HepG2 (cell line): ENCODE measurements at regions not wholly inside any gene's neighbourhood (a gene's known extent, or its start where the extent isn't known, plus 50 kb on each side); places are given as distances from the start of the nearest gene placed in this dataset.

Experiments
- ARID5B ChIP-seq: IDR thresholded peaks from 2 replicates; pipeline ENCODE4 v1.4.0; 2020; ENCODE audit warnings: mild to moderate bottlenecking, missing genetic modification reagents
- CBX2 ChIP-seq, 2 experiments: fragments of 200-600 bp in 1 of 2; sonication (generic); formaldehyde crosslinking in 1 of 2; IDR thresholded peaks; 2 replicates each; pipeline versions ENCODE4 v1.7.0 to v1.8.1; 2018 to 2022; ENCODE audit warnings: low read depth in 2 of 2, low read length in 1 of 2, mild to moderate bottlenecking in 1 of 2, missing genetic modification reagents in 1 of 2
- DDIT3 ChIP-seq: sonication (generic); formaldehyde crosslinking; IDR thresholded peaks from 2 replicates; pipeline ENCODE4 v1.4.0; 2020; ENCODE audit warnings: mild to moderate bottlenecking, missing genetic modification reagents
- EP300 ChIP-seq, 3 experiments: sonication (generic) in 1 of 3; formaldehyde crosslinking in 1 of 3; IDR thresholded peaks; 2 replicates each; pipeline versions ENCODE4 v1.5.1 to v1.6.1; 2011 to 2020; ENCODE audit warnings: low read depth in 2 of 3, low read length in 2 of 3, borderline replicate concordance in 1 of 3, improper control_type of control experiment in 1 of 3, mild to moderate bottlenecking in 1 of 3, missing genetic modification reagents in 1 of 3, moderate library complexity in 1 of 3
- HMGXB3 ChIP-seq: sonication (generic); formaldehyde crosslinking; IDR thresholded peaks from 2 replicates; pipeline ENCODE4 v1.4.0; 2020; ENCODE audit warnings: missing genetic modification reagents, borderline replicate concordance
- HOXA3 ChIP-seq: sonication (generic); formaldehyde crosslinking; IDR thresholded peaks from 2 replicates; pipeline ENCODE4 v1.5.0; 2020; ENCODE audit warnings: missing genetic modification reagents
- KLF12 ChIP-seq: sonication (generic); formaldehyde crosslinking; IDR thresholded peaks from 2 replicates; pipeline ENCODE4 v1.4.0; 2020; ENCODE audit warnings: missing genetic modification reagents, borderline replicate concordance
- KLF15 ChIP-seq: sonication (generic); formaldehyde crosslinking; IDR thresholded peaks from 2 replicates; pipeline ENCODE4 v1.8.1; 2023; ENCODE audit warnings: borderline replicate concordance, mild to moderate bottlenecking, inconsistent platforms, missing genetic modification reagents, mixed read lengths
- KLF16 ChIP-seq, 2 experiments: sonication (generic) in 1 of 2; formaldehyde crosslinking in 1 of 2; IDR thresholded peaks; 2 replicates each; pipeline versions ENCODE4 v1.6.1 to v1.8.0; 2016 to 2023; ENCODE audit warnings: missing genetic modification reagents in 2 of 2, missing compliant biosample characterization in 1 of 2
- MEIS1 ChIP-seq: sonication (generic); formaldehyde crosslinking; IDR thresholded peaks from 2 replicates; pipeline ENCODE4 v1.9.0; 2021; ENCODE audit warnings: mild to moderate bottlenecking, missing genetic modification reagents, moderate library complexity, borderline replicate concordance
- MZF1 ChIP-seq: sonication (generic); formaldehyde crosslinking; IDR thresholded peaks from 2 replicates; pipeline ENCODE4 v1.8.1; 2023; ENCODE audit warnings: mild to moderate bottlenecking, missing genetic modification reagents, borderline replicate concordance
- NCOA1 ChIP-seq: sonication (generic); formaldehyde crosslinking; IDR thresholded peaks from 2 replicates; pipeline ENCODE4 v1.9.0; 2021; ENCODE audit warnings: missing genetic modification reagents
- POLR2AphosphoS2 ChIP-seq: IDR thresholded peaks from 2 replicates; pipeline ENCODE4 v1.6.1; 2011; ENCODE audit warnings: low read depth, low read length, improper control_type of control experiment
- SMAD3 ChIP-seq: sonication (generic); formaldehyde crosslinking; IDR thresholded peaks from 2 replicates; pipeline ENCODE4 v1.4.0; 2020; ENCODE audit warnings: missing genetic modification reagents
- SOX6 ChIP-seq, 2 experiments: fragments of 450-650 bp in 1 of 2; sonication (generic) in 1 of 2; formaldehyde crosslinking in 1 of 2; IDR thresholded peaks; 2 replicates each; pipeline versions ENCODE4 v1.4.0 to v1.6.1; 2017 to 2020; ENCODE audit warnings: antibody characterized with exemption in 1 of 2, mild to moderate bottlenecking in 1 of 2, missing genetic modification reagents in 1 of 2
- STAG1 ChIP-seq: sonication (generic); formaldehyde crosslinking; IDR thresholded peaks from 2 replicates; pipeline ENCODE4 v1.4.0; 2020; ENCODE audit warnings: missing genetic modification reagents
- ZC3H13 ChIP-seq: sonication (generic); formaldehyde crosslinking; IDR thresholded peaks from 2 replicates; pipeline ENCODE4 v1.8.1; 2023; ENCODE audit warnings: mild to moderate bottlenecking, missing genetic modification reagents, moderate library complexity
- ZNF747 ChIP-seq: sonication (generic); formaldehyde crosslinking; IDR thresholded peaks from 2 replicates; pipeline ENCODE4 v1.8.1; 2023; ENCODE audit warnings: missing genetic modification reagents, mild to moderate bottlenecking, borderline replicate concordance
- ZNF768 ChIP-seq: sonication (generic); formaldehyde crosslinking; IDR thresholded peaks from 2 replicates; pipeline ENCODE4 v1.4.0; 2020; ENCODE audit warnings: missing genetic modification reagents

- TF ChIP-seq CBX2 (IDR thresholded peaks at IDR 0.05; ENCODE audit: low read depth, low read length) = no peak
- peak; percentile 85; the same call in 1 of the 2 replicates for TF ChIP-seq CBX2 (CRISPR knock-in tag; IDR thresholded peaks at IDR 0.05; ENCODE audit: low read depth)
- TF ChIP-seq ZNF747 (CRISPR knock-in tag) = peak; percentile 49; the same call in 1 of the 2 replicates
- TF ChIP-seq POLR2AphosphoS2 = no peak
- peak; percentile 81; the same call in 1 of the 2 replicates for TF ChIP-seq MEIS1 (CRISPR knock-in tag)
- peak; percentile 89 for TF ChIP-seq ZNF768 (CRISPR knock-in tag)
- no peak for TF ChIP-seq DDIT3 (CRISPR knock-in tag)
- TF ChIP-seq EP300 (IDR thresholded peaks at IDR 0.05; ENCODE audit: low read depth in 2 of 2, low read length in 2 of 2) = no peak; a peak in 1 of 4 replicates
- TF ChIP-seq EP300 (CRISPR knock-in tag; IDR thresholded peaks at IDR 0.05; ENCODE audit: borderline replicate concordance) = peak; percentile 44; the same call in 1 of the 2 replicates
- TF ChIP-seq KLF12 (CRISPR knock-in tag) = no peak
- peak; percentile 35; the same call in 1 of the 2 replicates for TF ChIP-seq HMGXB3 (CRISPR knock-in tag)
- no peak for TF ChIP-seq SOX6 (IDR thresholded peaks at IDR 0.05)
- peak; percentile 85 for TF ChIP-seq SOX6 (CRISPR knock-in tag; IDR thresholded peaks at IDR 0.05)
- TF ChIP-seq ZC3H13 = no peak; the same call in 1 of the 2 replicates
- peak; percentile 20; the same call in 1 of the 2 replicates for TF ChIP-seq KLF15 (CRISPR knock-in tag)
- TF ChIP-seq SMAD3 (CRISPR knock-in tag) = no peak
- peak; percentile 71 for TF ChIP-seq HOXA3 (CRISPR knock-in tag)
- no peak for TF ChIP-seq NCOA1 (CRISPR knock-in tag)
- peak; percentile 70; the same call in 1 of the 2 replicates for TF ChIP-seq ARID5B (CRISPR knock-in tag)
- TF ChIP-seq KLF16 (CRISPR knock-in tag; IDR thresholded peaks at IDR 0.05) = peak in 1 of 2 experiments; percentile 23; a peak in 1 of 4 replicates
- TF ChIP-seq MZF1 = no peak
- no peak for TF ChIP-seq STAG1
Measured at GRCh38 chr2:42979870-42980763, 187.7 kb upstream of the HAAO start (continued).
